ENCODE measurements at regions not wholly inside any gene's neighbourhood (a gene's known extent, or its start where the extent isn't known, plus 50 kb on each side); places are given as distances from the start of the nearest gene placed in this dataset.

- TF ChIP-seq, protein P1, sequence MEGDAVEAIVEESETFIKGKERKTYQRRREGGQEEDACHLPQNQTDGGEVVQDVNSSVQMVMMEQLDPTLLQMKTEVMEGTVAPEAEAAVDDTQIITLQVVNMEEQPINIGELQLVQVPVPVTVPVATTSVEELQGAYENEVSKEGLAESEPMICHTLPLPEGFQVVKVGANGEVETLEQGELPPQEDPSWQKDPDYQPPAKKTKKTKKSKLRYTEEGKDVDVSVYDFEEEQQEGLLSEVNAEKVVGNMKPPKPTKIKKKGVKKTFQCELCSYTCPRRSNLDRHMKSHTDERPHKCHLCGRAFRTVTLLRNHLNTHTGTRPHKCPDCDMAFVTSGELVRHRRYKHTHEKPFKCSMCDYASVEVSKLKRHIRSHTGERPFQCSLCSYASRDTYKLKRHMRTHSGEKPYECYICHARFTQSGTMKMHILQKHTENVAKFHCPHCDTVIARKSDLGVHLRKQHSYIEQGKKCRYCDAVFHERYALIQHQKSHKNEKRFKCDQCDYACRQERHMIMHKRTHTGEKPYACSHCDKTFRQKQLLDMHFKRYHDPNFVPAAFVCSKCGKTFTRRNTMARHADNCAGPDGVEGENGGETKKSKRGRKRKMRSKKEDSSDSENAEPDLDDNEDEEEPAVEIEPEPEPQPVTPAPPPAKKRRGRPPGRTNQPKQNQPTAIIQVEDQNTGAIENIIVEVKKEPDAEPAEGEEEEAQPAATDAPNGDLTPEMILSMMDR (IDR thresholded peaks at IDR 0.05; ENCODE audit: low read length): no peak
- TF ChIP-seq EZH2 (optimal IDR thresholded peaks at IDR 0.05; ENCODE audit: low read depth, low read length): no peak
Observed at GRCh38 chr10:113282564-113282963, 270.3 kb upstream of the HABP2 start.

All from MM.1S (cell line).